BJ (cell line): ENCODE measurements at regions not wholly inside any gene's neighbourhood (a gene's known extent, or its start where the extent isn't known, plus 50 kb on each side); places are given as distances from the start of the nearest gene placed in this dataset.
"Not testable (repeated sequence)": the region's sequence is repeated elsewhere in the genome, so short reads cannot be mapped to it uniquely, and the experiment has no call there.

Source experiments
- CTCF ChIA-PET: fragments of 350-600 bp; formaldehyde crosslinking; extraction: SDS; loops from one replicate; lab custom pipeline; 2021; ENCODE audit warnings: antibody characterized with exemption, inconsistent platforms; lab: Yijun Ruan, JAX
- POLR2A ChIA-PET: fragments of 300-600 bp; sonication (Branson Sonifier 250); formaldehyde crosslinking; extraction: SDS; loops from one replicate; lab custom pipeline; 2021; ENCODE audit warnings: antibody characterized with exemption; lab: Charles Lee
- DNase-seq: peaks from one replicate; pipeline ENCODE4 v3.0.0-alpha.2; 2011; ENCODE audit warnings: low read depth
- H3K27me3 ChIP-seq: 2 replicates; pipeline ENCODE4 v1.6.0; 2011; ENCODE audit warnings: low read length; ENCODE audit not compliant: control insufficient read depth, insufficient read depth
- H3K36me3 ChIP-seq: 2 replicates; pipeline ENCODE4 v1.5.1; 2011; ENCODE audit warnings: low read length; ENCODE audit not compliant: control insufficient read depth, insufficient read depth
- H3K4me3 ChIP-seq: 2 replicates; pipeline ENCODE4 v1.5.1; 2011; ENCODE audit warnings: low read depth, mild to moderate bottlenecking, control low read depth, low read length
- TF ChIP-seq, protein P1 (sequence below): IDR thresholded peaks from 2 replicates; pipeline ENCODE4 v1.5.1; 2011; ENCODE audit warnings: low read depth, mild to moderate bottlenecking, control low read depth, inconsistent platforms, low read length, moderate library complexity; ENCODE audit not compliant: insufficient read depth

DNA sequence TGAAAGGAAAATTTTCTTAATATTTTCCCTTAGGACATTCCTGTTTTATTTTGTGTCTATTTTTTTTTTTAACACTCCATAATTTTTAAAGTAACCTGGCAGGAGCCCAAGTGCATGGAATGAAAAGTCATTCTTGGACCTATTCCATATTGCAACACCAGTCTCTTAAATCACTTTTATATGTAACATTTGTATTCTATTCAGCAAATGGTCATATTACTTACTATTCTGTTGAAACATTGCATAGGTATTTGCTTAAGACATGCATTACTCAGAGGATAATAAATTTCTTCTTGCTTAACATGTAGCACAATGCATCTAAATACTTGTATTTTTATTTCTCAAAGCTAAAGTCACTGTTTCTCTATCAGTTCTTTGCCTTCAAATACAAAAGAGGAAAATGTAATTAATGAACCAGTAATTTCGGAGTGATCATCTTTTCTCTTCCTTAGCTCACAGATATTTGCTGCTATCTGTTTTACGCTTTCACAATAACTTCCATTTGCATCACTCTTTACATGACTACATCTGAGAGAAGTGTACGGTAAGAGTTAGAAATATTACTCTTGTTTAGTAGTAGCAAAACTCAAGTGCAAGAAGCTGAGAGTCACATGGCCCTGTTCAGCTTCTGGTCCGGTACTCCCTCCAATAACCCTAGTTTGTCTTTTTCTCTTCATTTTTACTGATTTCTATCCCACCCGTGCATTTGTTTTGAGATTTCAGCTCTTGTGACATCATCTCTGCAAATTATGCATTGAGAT is 394.8 kb downstream of the USP25 start:
- DNase-seq: peak; percentile 84
- no peak overlapping the region for H3K4me3 ChIP-seq
- no peaks in the 10 kb centered on the region for H3K36me3 ChIP-seq
- TF ChIP-seq, protein P1, sequence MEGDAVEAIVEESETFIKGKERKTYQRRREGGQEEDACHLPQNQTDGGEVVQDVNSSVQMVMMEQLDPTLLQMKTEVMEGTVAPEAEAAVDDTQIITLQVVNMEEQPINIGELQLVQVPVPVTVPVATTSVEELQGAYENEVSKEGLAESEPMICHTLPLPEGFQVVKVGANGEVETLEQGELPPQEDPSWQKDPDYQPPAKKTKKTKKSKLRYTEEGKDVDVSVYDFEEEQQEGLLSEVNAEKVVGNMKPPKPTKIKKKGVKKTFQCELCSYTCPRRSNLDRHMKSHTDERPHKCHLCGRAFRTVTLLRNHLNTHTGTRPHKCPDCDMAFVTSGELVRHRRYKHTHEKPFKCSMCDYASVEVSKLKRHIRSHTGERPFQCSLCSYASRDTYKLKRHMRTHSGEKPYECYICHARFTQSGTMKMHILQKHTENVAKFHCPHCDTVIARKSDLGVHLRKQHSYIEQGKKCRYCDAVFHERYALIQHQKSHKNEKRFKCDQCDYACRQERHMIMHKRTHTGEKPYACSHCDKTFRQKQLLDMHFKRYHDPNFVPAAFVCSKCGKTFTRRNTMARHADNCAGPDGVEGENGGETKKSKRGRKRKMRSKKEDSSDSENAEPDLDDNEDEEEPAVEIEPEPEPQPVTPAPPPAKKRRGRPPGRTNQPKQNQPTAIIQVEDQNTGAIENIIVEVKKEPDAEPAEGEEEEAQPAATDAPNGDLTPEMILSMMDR: no peak
- ChIA-PET CTCF (no interaction called here), POLR2A (interaction anchor here (0.6 kb wide), 1 partner anchor 8 kb away, joined by 3 read pairs; no protein-coding TSS in a partner anchor)
- no peaks in the 10 kb centered on the region for H3K27me3 ChIP-seq

DNA sequence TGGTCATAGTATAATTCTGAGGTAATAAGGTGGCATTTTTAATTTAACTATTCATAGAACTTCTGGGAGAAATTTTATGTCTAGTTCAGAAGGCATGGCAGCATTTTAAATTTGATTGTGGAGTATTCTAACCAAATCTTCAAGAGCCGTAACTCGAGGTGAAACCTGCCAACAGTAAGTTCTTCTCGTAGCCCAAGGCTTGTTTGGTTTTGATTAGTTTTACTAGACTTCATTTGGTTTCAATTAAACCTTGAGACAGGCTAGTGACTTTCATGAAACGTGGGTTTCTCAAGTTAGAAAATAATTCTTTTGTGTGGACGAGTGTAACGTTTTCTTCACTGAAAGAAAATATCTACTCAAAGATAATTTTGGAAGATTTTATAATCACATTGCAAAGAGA is 395.5 kb downstream of the USP25 start:
- TF ChIP-seq, protein P1: no peak
- H3K27me3 ChIP-seq: no peaks in the 10 kb centered on the region
- H3K36me3 ChIP-seq: no peaks in the 10 kb centered on the region
- no peak overlapping the region for H3K4me3 ChIP-seq
- CTCF ChIA-PET: no interaction called here
- DNase-seq: peak; percentile 62
- POLR2A ChIA-PET: interaction anchor here (0.6 kb wide), 1 partner anchor 8 kb away, joined by 3 read pairs; no protein-coding TSS in a partner anchor

DNA sequence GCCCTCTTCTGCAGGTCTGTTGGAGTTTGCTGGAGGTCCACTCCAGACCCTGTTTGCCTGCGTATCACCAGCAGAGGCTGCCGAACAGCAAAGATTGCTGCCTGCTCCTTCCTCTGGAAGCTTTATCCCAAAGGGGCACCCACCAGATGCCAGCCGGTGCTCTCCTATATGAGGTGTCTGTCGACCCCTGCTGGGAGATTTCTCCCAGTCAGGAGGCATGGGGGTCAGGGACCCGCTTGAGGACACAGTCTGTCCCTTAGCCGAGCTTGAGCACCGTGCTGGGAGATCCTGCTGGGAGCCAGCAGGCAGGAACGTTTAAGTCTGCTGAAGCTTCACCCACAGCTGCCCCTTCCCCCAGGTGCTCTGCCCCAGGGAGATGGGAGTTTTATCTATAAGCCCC is 402.7 kb downstream of the USP25 start:
- CTCF ChIA-PET, H3K27me3 ChIP-seq, POLR2A ChIA-PET, H3K36me3 ChIP-seq, DNase-seq, H3K4me3 ChIP-seq: not testable (repeated sequence)

DNA sequence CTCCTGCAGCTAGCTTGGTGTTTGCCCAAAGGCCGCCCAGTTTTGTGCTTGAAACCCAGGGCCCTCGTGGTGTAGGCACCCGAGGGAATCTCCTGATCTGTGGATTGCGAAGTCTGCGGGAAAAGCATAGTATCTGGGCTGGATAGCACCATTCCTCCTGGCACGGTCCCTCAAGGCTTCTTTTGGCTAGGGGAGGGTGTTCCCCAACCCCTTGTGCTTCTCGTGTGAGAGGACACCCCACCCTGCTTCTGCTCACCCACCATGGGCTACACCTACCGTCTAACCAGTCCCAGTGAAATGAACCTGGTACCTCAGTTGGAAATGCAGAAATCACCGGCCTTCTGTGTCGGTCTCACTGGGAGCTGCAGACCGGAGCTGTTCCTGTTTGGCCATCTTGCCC is 403.5 kb downstream of the USP25 start:
- POLR2A ChIA-PET: no interaction called here
- DNase-seq: no peak
- Histone ChIP-seq H3K27me3 (no peaks in the 10 kb centered on the region), H3K4me3 (no peak overlapping the region), H3K36me3 (no peaks in the 10 kb centered on the region)
- TF ChIP-seq, protein P1: no peak
- CTCF ChIA-PET: interaction anchor here (1.0 kb wide), 1 partner anchor 25 kb away, joined by 3 read pairs; no protein-coding TSS in a partner anchor

DNA sequence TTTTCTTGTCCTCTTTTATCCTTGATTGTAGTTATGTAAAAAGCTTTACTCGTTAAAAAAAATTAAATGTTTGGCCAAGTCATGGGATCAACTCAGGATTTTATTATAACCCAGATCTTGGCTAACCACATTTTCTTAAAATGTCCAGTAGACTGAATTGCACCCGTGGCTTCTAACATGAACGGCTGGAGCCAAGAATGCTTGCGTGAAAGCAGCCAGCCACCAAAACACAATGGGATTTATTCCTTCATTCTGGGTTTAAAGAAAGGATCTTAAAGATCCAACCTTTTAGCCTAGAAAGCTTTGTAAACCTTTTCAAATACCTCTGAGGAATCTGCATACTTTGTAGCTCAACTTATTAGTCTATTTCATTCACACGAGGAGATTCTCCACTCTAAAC is 404.4 kb downstream of the USP25 start:
- ChIA-PET CTCF (interaction anchor here (0.7 to 1.0 kb wide), 3 partner anchors 9 to 25 kb away, joined by 3 read pairs; no protein-coding TSS in a partner anchor), POLR2A (interaction anchor here (0.6 kb wide), 1 partner anchor 34 kb away, joined by 3 read pairs; no protein-coding TSS in a partner anchor)
- DNase-seq: no peak
- TF ChIP-seq, protein P1: no peak
- H3K36me3 ChIP-seq: no peaks in the 10 kb centered on the region
- no peaks in the 10 kb centered on the region for H3K27me3 ChIP-seq
- no peak overlapping the region for H3K4me3 ChIP-seq
